ENCODE measurements at regions not wholly inside any gene's neighbourhood (a gene's known extent, or its start where the extent isn't known, plus 50 kb on each side); places are given as distances from the start of the nearest gene placed in this dataset.
A peak's percentile ranks its signal among the peaks of the same experiment; 100 is the strongest.

DNA sequence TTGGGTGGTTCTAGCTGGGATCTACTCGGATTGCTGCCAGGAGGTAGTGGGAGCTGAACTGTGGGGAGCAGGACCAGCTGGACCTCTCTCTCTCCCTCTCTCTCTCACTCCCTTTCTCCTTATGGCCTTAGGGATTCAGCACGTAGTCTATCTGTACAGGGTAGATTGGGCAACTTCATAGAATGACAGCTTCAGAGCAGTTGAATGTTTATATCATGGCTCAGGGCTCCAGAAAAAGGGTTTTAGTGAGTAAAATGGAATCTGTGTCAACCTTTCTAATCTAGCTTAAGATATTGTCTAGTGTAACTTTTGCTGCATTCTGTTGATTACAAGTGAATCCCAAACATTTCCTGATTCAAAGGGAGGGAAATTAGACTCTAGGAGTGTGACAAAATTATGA lies 127.7 kb upstream of the PDGFD start:
- TF ChIP-seq, protein P1, sequence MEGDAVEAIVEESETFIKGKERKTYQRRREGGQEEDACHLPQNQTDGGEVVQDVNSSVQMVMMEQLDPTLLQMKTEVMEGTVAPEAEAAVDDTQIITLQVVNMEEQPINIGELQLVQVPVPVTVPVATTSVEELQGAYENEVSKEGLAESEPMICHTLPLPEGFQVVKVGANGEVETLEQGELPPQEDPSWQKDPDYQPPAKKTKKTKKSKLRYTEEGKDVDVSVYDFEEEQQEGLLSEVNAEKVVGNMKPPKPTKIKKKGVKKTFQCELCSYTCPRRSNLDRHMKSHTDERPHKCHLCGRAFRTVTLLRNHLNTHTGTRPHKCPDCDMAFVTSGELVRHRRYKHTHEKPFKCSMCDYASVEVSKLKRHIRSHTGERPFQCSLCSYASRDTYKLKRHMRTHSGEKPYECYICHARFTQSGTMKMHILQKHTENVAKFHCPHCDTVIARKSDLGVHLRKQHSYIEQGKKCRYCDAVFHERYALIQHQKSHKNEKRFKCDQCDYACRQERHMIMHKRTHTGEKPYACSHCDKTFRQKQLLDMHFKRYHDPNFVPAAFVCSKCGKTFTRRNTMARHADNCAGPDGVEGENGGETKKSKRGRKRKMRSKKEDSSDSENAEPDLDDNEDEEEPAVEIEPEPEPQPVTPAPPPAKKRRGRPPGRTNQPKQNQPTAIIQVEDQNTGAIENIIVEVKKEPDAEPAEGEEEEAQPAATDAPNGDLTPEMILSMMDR (IDR thresholded peaks at IDR 0.05; ENCODE audit: low read depth, low read length) = no peak
- H3K4me3 ChIP-seq (replicated peaks in 1 of 2; ENCODE audit: low read depth in 2 of 2, low read length in 2 of 2) = no peak overlapping the region
- DNase-seq (ENCODE audit: low read depth in 2 of 2) = peak in 1 of 2 donors; percentile 12

- peak in 1 of 2 donors; percentile 10 for DNase-seq (ENCODE audit: low read depth in 2 of 2)
Observed at GRCh38 chr11:104286129-104286528, 122.2 kb upstream of the PDGFD start.

DNA sequence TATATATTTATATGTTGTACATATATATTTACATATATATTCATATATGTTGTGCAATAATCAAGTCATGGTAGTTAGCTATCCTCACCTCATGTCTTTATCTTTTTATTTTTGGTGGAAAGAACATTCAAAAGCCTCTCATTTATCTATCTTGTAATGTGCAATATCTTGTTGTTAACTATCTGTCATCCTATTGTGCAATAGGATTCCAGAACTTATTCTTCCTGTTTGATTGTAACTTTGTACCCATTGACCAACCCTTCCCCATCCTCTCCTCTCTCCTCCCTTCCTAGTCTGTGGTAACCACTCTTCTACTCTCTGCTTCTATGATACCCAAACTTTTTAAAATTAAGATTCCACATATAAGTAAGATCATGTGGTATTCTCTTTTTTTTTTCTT lies 115.6 kb upstream of the PDGFD start:
- TF ChIP-seq, protein P1 (IDR thresholded peaks at IDR 0.05; ENCODE audit: low read depth, low read length) = no peak
- DNase-seq (ENCODE audit: low read depth in 2 of 2) = no peak
- H3K4me3 ChIP-seq (replicated peaks in 1 of 2; ENCODE audit: low read depth in 2 of 2, low read length in 2 of 2) = no peak overlapping the region

More at GRCh38 chr11:104286129-104286528, 122.2 kb upstream of the PDGFD start:
- no peak overlapping the region for H3K4me3 ChIP-seq (replicated peaks in 1 of 2; ENCODE audit: low read depth in 2 of 2, low read length in 2 of 2)
- TF ChIP-seq, protein P1 (IDR thresholded peaks at IDR 0.05; ENCODE audit: low read depth, low read length) = no peak

- TF ChIP-seq, protein P1 (IDR thresholded peaks at IDR 0.05; ENCODE audit: low read depth, low read length) = no peak
- H3K4me3 ChIP-seq (replicated peaks in 1 of 2; ENCODE audit: low read depth in 2 of 2, low read length in 2 of 2) = no peak overlapping the region
- peak; percentile 23 to 29 for DNase-seq (ENCODE audit: low read depth in 2 of 2)
Observed at GRCh38 chr11:104275992-104276391, 112.0 kb upstream of the PDGFD start.

DNA sequence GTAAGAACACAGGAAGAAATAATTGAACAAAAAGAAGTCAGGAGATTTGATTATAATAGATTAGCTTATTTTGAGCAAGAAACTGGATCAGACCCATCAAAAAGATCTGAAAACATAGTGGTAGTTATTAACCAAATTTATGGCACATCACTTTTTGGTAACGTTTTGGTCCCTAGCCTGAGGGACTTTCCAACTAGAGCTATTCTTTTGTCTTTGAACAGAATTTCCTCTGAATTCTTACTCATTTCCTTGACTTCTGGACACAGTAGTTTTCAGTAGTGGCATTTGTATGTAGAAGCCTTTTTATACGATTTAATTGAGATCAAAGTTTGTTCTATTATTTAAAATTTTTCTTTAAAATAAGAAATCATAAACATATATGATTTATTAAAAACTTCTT lies 96.5 kb upstream of the PDGFD start:
- DNase-seq (ENCODE audit: low read depth in 2 of 2) = peak in 1 of 2 donors; percentile 10
- H3K4me3 ChIP-seq (replicated peaks in 1 of 2; ENCODE audit: low read depth in 2 of 2, low read length in 2 of 2) = no peak overlapping the region
- TF ChIP-seq, protein P1 (IDR thresholded peaks at IDR 0.05; ENCODE audit: low read depth, low read length) = no peak

- no peak for DNase-seq (ENCODE audit: low read depth in 2 of 2)
- no peak overlapping the region for H3K4me3 ChIP-seq (replicated peaks in 1 of 2; ENCODE audit: low read depth in 2 of 2, low read length in 2 of 2)
- TF ChIP-seq, protein P1 (IDR thresholded peaks at IDR 0.05; ENCODE audit: low read depth, low read length) = no peak
Observed at GRCh38 chr11:104259121-104259610, 95.2 kb upstream of the PDGFD start.

DNA sequence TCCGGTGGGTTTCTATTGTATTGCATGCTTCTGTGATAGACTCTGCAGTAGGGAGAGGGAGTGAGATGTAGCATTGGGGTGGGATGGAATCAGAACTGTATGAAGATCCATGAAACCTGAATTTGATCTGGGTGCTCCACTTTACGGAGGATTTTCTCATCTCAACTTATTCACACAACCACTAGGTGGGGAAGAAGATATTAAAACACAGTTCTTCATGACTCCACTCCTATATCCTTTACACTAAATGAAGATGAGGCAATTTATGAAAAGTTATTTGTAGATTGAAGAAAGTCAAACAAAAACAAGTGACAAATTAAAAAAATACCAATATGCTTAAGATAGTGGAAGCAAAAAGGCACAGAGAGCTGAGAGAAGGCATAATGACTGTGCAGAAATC lies 92.6 kb upstream of the PDGFD start:
- TF ChIP-seq, protein P1 (IDR thresholded peaks at IDR 0.05; ENCODE audit: low read depth, low read length) = peak; percentile 21
- DNase-seq (ENCODE audit: low read depth in 2 of 2) = peak; percentile 13 to 45
- no peak overlapping the region for H3K4me3 ChIP-seq (replicated peaks in 1 of 2; ENCODE audit: low read depth in 2 of 2, low read length in 2 of 2)
